ENCODE measurements at regions not wholly inside any gene's neighbourhood (a gene's known extent, or its start where the extent isn't known, plus 50 kb on each side); places are given as distances from the start of the nearest gene placed in this dataset.

DNA sequence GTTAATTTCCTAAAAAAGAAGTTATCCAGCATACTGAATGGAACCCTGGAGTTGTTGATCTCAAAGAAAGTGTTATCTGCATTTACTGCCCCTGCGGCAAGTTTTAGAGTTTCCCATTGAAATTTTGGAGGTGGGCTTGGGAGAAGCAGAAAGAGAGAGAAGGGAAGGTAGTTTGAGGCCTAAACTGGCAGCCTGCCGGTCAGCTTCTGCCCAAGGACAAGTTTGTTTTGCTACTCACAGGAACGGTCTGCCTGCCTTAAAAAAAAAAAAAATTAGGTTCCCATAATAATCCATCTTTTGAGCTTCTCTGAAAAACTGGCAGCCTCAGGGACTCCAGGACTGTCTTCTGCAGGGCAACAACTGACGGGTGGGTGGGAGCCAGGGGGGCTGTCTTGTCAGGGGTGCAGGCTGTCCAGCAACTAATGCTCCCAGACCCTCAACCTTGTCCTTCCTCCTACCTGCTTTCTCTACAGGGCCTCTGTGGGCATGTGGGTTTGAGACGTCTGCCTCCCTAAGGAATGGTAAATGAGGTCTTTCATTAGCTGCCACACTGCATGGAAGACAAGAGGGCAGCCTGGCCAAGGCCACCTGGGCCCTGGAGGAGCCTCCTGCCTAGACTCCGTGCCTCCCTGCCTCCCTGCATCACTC, 176.1 kb upstream of the KCNG1 start:
- no peaks in the 10 kb centered on the region for H3K9me3 ChIP-seq
- no peaks in the 10 kb centered on the region for H3K4me1 ChIP-seq
- intact Hi-C loops (cut with DNase I), result no loop called here
- H3K27ac ChIP-seq, result no peak overlapping the region
- TF ChIP-seq, protein P1, sequence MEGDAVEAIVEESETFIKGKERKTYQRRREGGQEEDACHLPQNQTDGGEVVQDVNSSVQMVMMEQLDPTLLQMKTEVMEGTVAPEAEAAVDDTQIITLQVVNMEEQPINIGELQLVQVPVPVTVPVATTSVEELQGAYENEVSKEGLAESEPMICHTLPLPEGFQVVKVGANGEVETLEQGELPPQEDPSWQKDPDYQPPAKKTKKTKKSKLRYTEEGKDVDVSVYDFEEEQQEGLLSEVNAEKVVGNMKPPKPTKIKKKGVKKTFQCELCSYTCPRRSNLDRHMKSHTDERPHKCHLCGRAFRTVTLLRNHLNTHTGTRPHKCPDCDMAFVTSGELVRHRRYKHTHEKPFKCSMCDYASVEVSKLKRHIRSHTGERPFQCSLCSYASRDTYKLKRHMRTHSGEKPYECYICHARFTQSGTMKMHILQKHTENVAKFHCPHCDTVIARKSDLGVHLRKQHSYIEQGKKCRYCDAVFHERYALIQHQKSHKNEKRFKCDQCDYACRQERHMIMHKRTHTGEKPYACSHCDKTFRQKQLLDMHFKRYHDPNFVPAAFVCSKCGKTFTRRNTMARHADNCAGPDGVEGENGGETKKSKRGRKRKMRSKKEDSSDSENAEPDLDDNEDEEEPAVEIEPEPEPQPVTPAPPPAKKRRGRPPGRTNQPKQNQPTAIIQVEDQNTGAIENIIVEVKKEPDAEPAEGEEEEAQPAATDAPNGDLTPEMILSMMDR (IDR thresholded peaks at IDR 0.05), result no peak
- no peak for ATAC-seq
- no peak for DNase-seq
- 77% methylated on average over 6 of the region's 6 CpGs for WGBS, 2 donors
- no peaks in the 10 kb centered on the region for H3K36me3 ChIP-seq
- no peak overlapping the region for H3K4me3 ChIP-seq
- peaks cover 0 to 39% (median 35%) of the 10 kb centered on the region in 7 donors for H3K27me3 ChIP-seq

DNA sequence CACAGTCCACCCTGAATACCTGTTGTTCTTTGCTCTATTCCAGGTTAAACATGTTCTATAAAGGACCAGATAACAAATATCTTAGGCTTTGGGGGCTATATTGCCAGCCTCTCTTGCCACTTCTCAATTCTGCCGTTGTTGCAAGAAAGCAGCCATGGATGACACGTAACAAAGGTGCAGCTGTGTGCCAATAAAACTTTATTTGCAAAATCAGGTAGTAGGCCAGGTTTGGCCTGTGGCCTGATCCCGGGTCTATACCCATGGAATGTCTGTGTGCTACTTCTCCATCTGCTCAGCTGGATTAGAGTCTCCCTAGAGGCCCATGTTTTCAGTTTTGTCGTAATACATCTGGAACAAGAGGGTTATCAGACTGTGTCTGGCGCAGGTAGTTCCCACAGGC, 175.3 kb upstream of the KCNG1 start:
- Histone ChIP-seq H3K4me1 (no peaks in the 10 kb centered on the region), H3K4me3 (no peak overlapping the region), H3K27me3 (peaks cover 0 to 35% (median 32%) of the 10 kb centered on the region in 7 donors), H3K27ac (no peak overlapping the region), H3K9me3 (no peaks in the 10 kb centered on the region), H3K36me3 (no peaks in the 10 kb centered on the region)
- DNase-seq (no peak), ATAC-seq (no peak)
- intact Hi-C loops (cut with DNase I), result no loop called here
- TF ChIP-seq, protein P1 (IDR thresholded peaks at IDR 0.05), result no peak
- 79 to 82% methylated on average over 5 of the region's 5 CpGs for WGBS, 2 donors

DNA sequence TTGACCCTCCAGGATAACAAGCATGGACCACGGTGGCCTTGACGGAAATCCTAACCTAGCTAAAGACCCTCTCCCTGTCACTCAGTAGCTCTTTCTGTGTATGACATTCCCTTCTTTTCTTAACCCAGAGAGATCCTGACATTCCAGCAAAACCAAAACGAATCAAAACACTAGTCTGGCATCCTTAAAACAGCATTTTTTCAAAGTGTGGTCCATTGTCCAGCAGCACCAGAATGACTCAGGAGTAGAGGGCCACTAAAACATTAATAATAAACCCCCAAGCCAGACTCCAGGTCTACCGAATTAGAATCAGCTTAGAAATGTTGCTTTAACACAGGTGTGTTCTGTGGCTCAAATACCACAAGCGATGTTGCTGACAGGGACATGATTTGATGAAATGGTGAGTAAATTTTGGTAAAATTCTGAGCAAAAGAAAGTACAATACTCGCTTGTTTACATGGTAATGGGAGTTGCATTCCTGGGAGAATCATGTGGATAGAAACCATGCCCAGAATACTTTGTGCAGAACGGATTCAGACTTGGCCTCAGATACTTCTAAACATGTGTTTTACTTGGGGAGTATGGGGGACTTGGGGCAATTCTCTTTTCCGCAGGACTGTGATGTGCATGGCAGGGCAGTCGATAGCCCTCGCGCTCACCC, 174.2 kb upstream of the KCNG1 start:
- Histone ChIP-seq H3K4me3 (no peak overlapping the region), H3K27me3 (peaks cover 0 to 37% (median 25%) of the 10 kb centered on the region in 7 donors), H3K4me1 (no peaks in the 10 kb centered on the region), H3K9me3 (no peaks in the 10 kb centered on the region), H3K36me3 (no peaks in the 10 kb centered on the region), H3K27ac (no peak overlapping the region)
- ATAC-seq (no peak), DNase-seq (no peak)
- WGBS, 2 donors, result 77 to 78% methylated on average over 11 of the region's 11 CpGs
- TF ChIP-seq, protein P1 (IDR thresholded peaks at IDR 0.05), result no peak
- intact Hi-C loops (cut with DNase I), result no loop called here

DNA sequence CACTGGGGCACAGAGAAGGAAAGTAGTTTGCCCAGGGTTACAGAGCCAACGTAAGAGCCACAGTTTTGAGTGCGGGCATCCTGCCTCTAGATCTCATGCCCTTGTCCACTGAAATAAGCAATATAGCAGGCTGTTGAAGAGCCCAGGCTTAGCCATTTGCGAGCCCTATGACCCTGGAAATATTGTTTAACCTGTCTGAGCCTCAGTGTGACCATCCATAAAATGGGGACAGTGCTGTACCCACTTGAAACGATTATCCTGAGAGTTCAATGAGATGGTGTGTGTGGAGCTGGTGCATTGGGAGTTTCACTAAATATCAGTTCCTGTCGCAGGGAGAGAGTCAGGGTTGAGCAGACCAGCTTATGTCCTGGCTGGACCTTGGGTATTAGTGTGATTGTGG, 173.1 kb upstream of the KCNG1 start:
- Histone ChIP-seq H3K27me3 (peaks cover 0 to 41% (median 25%) of the 10 kb centered on the region in 7 donors), H3K36me3 (no peaks in the 10 kb centered on the region), H3K4me1 (no peaks in the 10 kb centered on the region), H3K4me3 (no peak overlapping the region), H3K27ac (no peak overlapping the region), H3K9me3 (no peaks in the 10 kb centered on the region)
- intact Hi-C loops (cut with DNase I), result no loop called here
- 86 to 88% methylated on average over 5 of the region's 5 CpGs for WGBS, 2 donors
- no peak for ATAC-seq
- no peak for DNase-seq
- TF ChIP-seq, protein P1 (IDR thresholded peaks at IDR 0.05), result no peak

Measured in heart right ventricle (tissue), 16 donors.